DND-41 (cell line): ENCODE measurements at regions not wholly inside any gene's neighbourhood (a gene's known extent, or its start where the extent isn't known, plus 50 kb on each side); places are given as distances from the start of the nearest gene placed in this dataset.

Source experiments
- CTCF ChIP-seq: IDR thresholded peaks from 2 replicates; pipeline ENCODE4 v1.5.1; 2012; ENCODE audit warnings: borderline replicate concordance, low read length, moderate library complexity, mild to moderate bottlenecking; ENCODE audit not compliant: poor library complexity, severe bottlenecking; ENCODE audit errors: extremely low read depth
- EZH2 ChIP-seq: IDR thresholded peaks from 3 replicates; pipeline ENCODE4 v1.6.1; 2012; ENCODE audit warnings: borderline replicate concordance, low read depth, mild to moderate bottlenecking, moderate library complexity, low read length, inconsistent platforms; ENCODE audit not compliant: severe bottlenecking

GRCh38 chr4:31968842-31969241 lies 1248.7 kb downstream of the PCDH7 start:
- no peak for TF ChIP-seq CTCF
- TF ChIP-seq EZH2 = no peak
